GM12878 (cell line): ENCODE measurements at regions not wholly inside any gene's neighbourhood (a gene's known extent, or its start where the extent isn't known, plus 50 kb on each side); places are given as distances from the start of the nearest gene placed in this dataset.

Experiments
- ATAC-seq: fragments of 200-7000 bp; cut with Tn5 transposase; 3 replicates; pipeline ENCODE4 v1.9.1; 2020; ENCODE audit warnings: mild to moderate bottlenecking, moderate library complexity
- BruUV-seq: library from RNA; stranded (reverse); fragments of 400-500 nt; replicated peaks from 2 replicates; lab custom pipeline; 2021; lab: Mats Ljungman, UMichigan
- CTCF ChIA-PET: fragments of 300-600 bp; sonication (Branson Sonifier 250); formaldehyde crosslinking; extraction: SDS; loops from one replicate; lab custom pipeline; 2021; ENCODE audit warnings: inconsistent platforms; lab: Yijun Ruan, JAX
- POLR2A ChIA-PET: fragments of 350-600 bp; formaldehyde crosslinking; extraction: SDS; loops from one replicate; lab custom pipeline; 2021; ENCODE audit warnings: inconsistent platforms; lab: Charles Lee
- RAD21 ChIA-PET: fragments of 300-600 bp; sonication (Branson Sonifier 250); formaldehyde crosslinking; loops from one replicate; lab custom pipeline; 2023; ENCODE audit warnings: antibody characterized with exemption; ENCODE audit not compliant: unreplicated experiment; lab: Charles Lee
- SMC1A ChIA-PET: fragments of 300-600 bp; sonication (Branson Sonifier 250); formaldehyde crosslinking; loops from one replicate; lab custom pipeline; 2023; ENCODE audit not compliant: unreplicated experiment, uncharacterized antibody; lab: Charles Lee
- DNase-seq: peaks from one replicate; pipeline ENCODE4 v3.0.0-alpha.2; 2011; ENCODE audit warnings: low read depth, low spot score
- FAIRE-seq: peaks from 3 replicates; lab custom pipeline; 2011; peaks lifted over from hg19 to GRCh38; lab: Jason Lieb, UNC
- H2AFZ ChIP-seq: 2 replicates; pipeline ENCODE4 v1.6.0; 2011; ENCODE audit warnings: low read depth, low read length, control low read depth; ENCODE audit not compliant: control insufficient read depth
- H3K27ac ChIP-seq: 2 replicates; pipeline ENCODE4 v1.5.1; 2011; ENCODE audit warnings: control low read depth; ENCODE audit not compliant: control insufficient read depth, insufficient read depth
- H3K27me3 ChIP-seq, 2 experiments: replicated peaks in 1 of 2; 2 replicates each; pipeline versions ENCODE4 v1.6.0 to v1.6.1; 2011; ENCODE audit warnings: low read length in 1 of 2; ENCODE audit not compliant: control insufficient read depth in 2 of 2, insufficient read depth in 2 of 2
- H3K36me3 ChIP-seq, 2 experiments: 2 replicates each; pipeline ENCODE4 v1.5.1; 2011; ENCODE audit warnings: low read length in 1 of 2; ENCODE audit not compliant: control insufficient read depth in 2 of 2, insufficient read depth in 2 of 2
- H3K4me1 ChIP-seq: 2 replicates; pipeline ENCODE4 v1.6.1; 2011; ENCODE audit warnings: mild to moderate bottlenecking, low read length, moderate library complexity, mixed read lengths; ENCODE audit not compliant: control insufficient read depth, insufficient read depth
- H3K4me2 ChIP-seq: 2 replicates; pipeline ENCODE4 v1.6.0; 2011; ENCODE audit warnings: control low read depth; ENCODE audit not compliant: control insufficient read depth, insufficient read depth
- H3K4me3 ChIP-seq: fragments of 200-600 bp; sonication (generic); 2 replicates; pipeline ENCODE4 v1.5.1; 2016
- H3K79me2 ChIP-seq: 2 replicates; pipeline ENCODE4 v1.6.0; 2011; ENCODE audit warnings: low read length; ENCODE audit not compliant: control insufficient read depth, insufficient read depth
- H3K9ac ChIP-seq: 2 replicates; pipeline ENCODE4 v1.8.0; 2011; ENCODE audit warnings: low read length, control low read depth, mixed read lengths; ENCODE audit not compliant: control insufficient read depth, insufficient read depth
- H3K9me3 ChIP-seq: replicated peaks from 3 replicates; pipeline ENCODE4 v1.5.1; 2011; ENCODE audit warnings: mild to moderate bottlenecking, low read length; ENCODE audit not compliant: control insufficient read depth, insufficient read depth
- H4K20me1 ChIP-seq: 2 replicates; pipeline ENCODE4 v1.6.0; 2011; ENCODE audit not compliant: control insufficient read depth, insufficient read depth
- ATF7 ChIP-seq: fragments of 450-650 bp; IDR thresholded peaks from 2 replicates; pipeline ENCODE4 v1.6.1; 2016; ENCODE audit warnings: low read depth, mild to moderate bottlenecking
- HDAC6 ChIP-seq: fragments of 200-600 bp; sonication (generic); IDR thresholded peaks from one replicate; pipeline ENCODE4 v1.8.0; 2017; ENCODE audit warnings: antibody characterized with exemption; ENCODE audit not compliant: unreplicated experiment
- MXI1 ChIP-seq: fragments of 150-350 bp; IDR thresholded peaks from 2 replicates; pipeline ENCODE4 v1.6.1; 2011; ENCODE audit warnings: low read depth, mild to moderate bottlenecking, inconsistent platforms, low read length, improper control_type of control experiment
- PML ChIP-seq: IDR thresholded peaks from 2 replicates; pipeline ENCODE4 v1.6.1; 2012; ENCODE audit warnings: low read length, inconsistent platforms
- RBBP5 ChIP-seq: fragments of 200-600 bp; sonication (generic); conservative IDR thresholded peaks from 2 replicates; pipeline ENCODE4 v1.6.1; 2016
- RCOR1 ChIP-seq: conservative IDR thresholded peaks from 2 replicates; pipeline ENCODE4 v1.6.1; 2012; ENCODE audit warnings: low read depth, low read length, improper control_type of control experiment
- ZNF217 ChIP-seq: fragments of 450-650 bp; IDR thresholded peaks from 2 replicates; pipeline ENCODE4 v1.6.1; 2017; ENCODE audit warnings: antibody characterized with exemption, mild to moderate bottlenecking
- ZNF24 ChIP-seq: fragments of 450-650 bp; IDR thresholded peaks from 2 replicates; pipeline ENCODE4 v1.6.1; 2017; ENCODE audit warnings: antibody characterized with exemption, mild to moderate bottlenecking
- WGBS: methylation state at CpG from one replicate; pipeline ENCODE4 v1.1.6; 2016; ENCODE audit warnings: low lambda C conversion rate; ENCODE audit not compliant: insufficient replicate concordance, insufficient coverage; ENCODE audit errors: missing lambda C conversion rate; 5-methylcytosine and 5-hydroxymethylcytosine counted together
- in situ Hi-C: fragments of 300-500 bp; cut with MboI; formaldehyde crosslinking; loops from 9 replicates; pipeline ENCODE4 v1.14.3; 2018; ENCODE audit warnings: mixed read lengths
- intact Hi-C: fragments of 100-400 bp; cut with micrococcal nuclease; formaldehyde crosslinking; loops from one replicate; pipeline ENCODE4 v1.14.2; 2022; ENCODE audit not compliant: unreplicated experiment
- TF ChIP-seq, protein P1 (sequence below): fragments of 150-350 bp; IDR thresholded peaks from 2 replicates; pipeline ENCODE4 v1.6.1; 2016; ENCODE audit warnings: low read depth, low read length
- TF ChIP-seq, protein P2 (sequence below): fragments of 450-650 bp; formaldehyde crosslinking; IDR thresholded peaks from 2 replicates; pipeline ENCODE4 v1.4.0; 2022; ENCODE audit warnings: mild to moderate bottlenecking, moderate library complexity
- TF ChIP-seq, protein P3 (sequence below): fragments of 450-650 bp; IDR thresholded peaks from 2 replicates; pipeline ENCODE4 v1.6.1; 2017; ENCODE audit warnings: mild to moderate bottlenecking, moderate library complexity
- TF ChIP-seq, protein P4 (sequence below): fragments of 450-650 bp; IDR thresholded peaks from 2 replicates; pipeline ENCODE4 v1.6.1; 2017; ENCODE audit warnings: mild to moderate bottlenecking, low read depth, inconsistent platforms; ENCODE audit not compliant: poor library complexity, severe bottlenecking

DNA sequence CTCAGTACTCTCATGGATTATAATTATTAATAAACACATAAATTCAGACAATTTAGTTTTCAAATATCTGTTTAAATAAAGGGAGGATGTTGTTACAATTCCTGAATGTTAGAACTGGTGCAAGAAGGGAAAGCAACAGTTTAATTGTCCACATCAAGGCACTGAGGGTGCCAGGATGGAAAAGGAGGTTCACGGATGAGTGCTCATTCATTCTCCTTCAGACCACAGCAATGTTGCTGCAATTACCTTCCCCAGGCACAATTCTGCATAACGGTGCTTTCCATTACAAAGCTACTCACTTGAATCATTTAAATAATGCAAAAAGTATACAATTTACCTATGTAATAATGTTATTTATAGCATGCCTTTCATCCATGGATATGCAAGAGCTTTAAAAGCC, 52.3 kb upstream of the COG2 start:
- ChIA-PET SMC1A (no interaction called here), CTCF (no interaction called here), RAD21 (no interaction called here), POLR2A (no interaction called here)
- DNase-seq, result no peak
- FAIRE-seq, result no peak
- Histone ChIP-seq H3K79me2 (no peaks in the 10 kb centered on the region), H3K4me1 (no peaks in the 10 kb centered on the region), H3K4me2 (no peak overlapping the region), H3K9me3 (no peaks in the 10 kb centered on the region; the same call in 2 of the 3 replicates), H3K36me3 (no peaks in the 10 kb centered on the region), H3K27ac (no peak overlapping the region), H4K20me1 (no peaks in the 10 kb centered on the region), H3K27me3 (no peaks in the 10 kb centered on the region; a peak in 1 of 4 replicates), H3K9ac (no peak overlapping the region), H2AFZ (no peak overlapping the region), H3K4me3 (no peak overlapping the region)
- intact Hi-C loops (no loop called here), in situ Hi-C loops (no loop called here)
- no TSS peak for BruUV-seq
- 30% methylated on average over 2 of the region's 2 CpGs for WGBS
- TF ChIP-seq RBBP5 (no peak), HDAC6 (no peak), ATF7 (no peak), ZNF24 (no peak), MXI1 (no peak), PML (no peak), ZNF217 (no peak), RCOR1 (no peak)
- TF ChIP-seq, protein P1, sequence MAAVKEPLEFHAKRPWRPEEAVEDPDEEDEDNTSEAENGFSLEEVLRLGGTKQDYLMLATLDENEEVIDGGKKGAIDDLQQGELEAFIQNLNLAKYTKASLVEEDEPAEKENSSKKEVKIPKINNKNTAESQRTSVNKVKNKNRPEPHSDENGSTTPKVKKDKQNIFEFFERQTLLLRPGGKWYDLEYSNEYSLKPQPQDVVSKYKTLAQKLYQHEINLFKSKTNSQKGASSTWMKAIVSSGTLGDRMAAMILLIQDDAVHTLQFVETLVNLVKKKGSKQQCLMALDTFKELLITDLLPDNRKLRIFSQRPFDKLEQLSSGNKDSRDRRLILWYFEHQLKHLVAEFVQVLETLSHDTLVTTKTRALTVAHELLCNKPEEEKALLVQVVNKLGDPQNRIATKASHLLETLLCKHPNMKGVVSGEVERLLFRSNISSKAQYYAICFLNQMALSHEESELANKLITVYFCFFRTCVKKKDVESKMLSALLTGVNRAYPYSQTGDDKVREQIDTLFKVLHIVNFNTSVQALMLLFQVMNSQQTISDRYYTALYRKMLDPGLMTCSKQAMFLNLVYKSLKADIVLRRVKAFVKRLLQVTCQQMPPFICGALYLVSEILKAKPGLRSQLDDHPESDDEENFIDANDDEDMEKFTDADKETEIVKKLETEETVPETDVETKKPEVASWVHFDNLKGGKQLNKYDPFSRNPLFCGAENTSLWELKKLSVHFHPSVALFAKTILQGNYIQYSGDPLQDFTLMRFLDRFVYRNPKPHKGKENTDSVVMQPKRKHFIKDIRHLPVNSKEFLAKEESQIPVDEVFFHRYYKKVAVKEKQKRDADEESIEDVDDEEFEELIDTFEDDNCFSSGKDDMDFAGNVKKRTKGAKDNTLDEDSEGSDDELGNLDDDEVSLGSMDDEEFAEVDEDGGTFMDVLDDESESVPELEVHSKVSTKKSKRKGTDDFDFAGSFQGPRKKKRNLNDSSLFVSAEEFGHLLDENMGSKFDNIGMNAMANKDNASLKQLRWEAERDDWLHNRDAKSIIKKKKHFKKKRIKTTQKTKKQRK, result no peak
- TF ChIP-seq, protein P2, sequence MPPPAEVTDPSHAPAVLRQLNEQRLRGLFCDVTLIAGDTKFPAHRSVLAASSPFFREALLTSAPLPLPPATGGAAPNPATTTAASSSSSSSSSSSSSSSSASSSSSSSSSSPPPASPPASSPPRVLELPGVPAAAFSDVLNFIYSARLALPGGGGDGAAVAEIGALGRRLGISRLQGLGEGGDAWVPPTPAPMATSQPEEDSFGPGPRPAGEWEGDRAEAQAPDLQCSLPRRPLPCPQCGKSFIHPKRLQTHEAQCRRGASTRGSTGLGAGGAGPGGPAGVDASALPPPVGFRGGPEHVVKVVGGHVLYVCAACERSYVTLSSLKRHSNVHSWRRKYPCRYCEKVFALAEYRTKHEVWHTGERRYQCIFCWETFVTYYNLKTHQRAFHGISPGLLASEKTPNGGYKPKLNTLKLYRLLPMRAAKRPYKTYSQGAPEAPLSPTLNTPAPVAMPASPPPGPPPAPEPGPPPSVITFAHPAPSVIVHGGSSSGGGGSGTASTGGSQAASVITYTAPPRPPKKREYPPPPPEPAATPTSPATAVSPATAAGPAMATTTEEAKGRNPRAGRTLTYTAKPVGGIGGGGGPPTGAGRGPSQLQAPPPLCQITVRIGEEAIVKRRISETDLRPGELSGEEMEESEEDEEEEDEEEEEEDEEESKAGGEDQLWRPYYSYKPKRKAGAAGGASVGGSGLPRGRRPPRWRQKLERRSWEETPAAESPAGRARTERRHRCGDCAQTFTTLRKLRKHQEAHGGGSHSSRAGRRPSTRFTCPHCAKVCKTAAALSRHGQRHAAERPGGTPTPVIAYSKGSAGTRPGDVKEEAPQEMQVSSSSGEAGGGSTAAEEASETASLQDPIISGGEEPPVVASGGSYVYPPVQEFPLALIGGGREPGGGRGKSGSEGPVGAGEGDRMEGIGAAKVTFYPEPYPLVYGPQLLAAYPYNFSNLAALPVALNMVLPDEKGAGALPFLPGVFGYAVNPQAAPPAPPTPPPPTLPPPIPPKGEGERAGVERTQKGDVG (CRISPR knock-in tag), result no peak
- TF ChIP-seq, protein P3, sequence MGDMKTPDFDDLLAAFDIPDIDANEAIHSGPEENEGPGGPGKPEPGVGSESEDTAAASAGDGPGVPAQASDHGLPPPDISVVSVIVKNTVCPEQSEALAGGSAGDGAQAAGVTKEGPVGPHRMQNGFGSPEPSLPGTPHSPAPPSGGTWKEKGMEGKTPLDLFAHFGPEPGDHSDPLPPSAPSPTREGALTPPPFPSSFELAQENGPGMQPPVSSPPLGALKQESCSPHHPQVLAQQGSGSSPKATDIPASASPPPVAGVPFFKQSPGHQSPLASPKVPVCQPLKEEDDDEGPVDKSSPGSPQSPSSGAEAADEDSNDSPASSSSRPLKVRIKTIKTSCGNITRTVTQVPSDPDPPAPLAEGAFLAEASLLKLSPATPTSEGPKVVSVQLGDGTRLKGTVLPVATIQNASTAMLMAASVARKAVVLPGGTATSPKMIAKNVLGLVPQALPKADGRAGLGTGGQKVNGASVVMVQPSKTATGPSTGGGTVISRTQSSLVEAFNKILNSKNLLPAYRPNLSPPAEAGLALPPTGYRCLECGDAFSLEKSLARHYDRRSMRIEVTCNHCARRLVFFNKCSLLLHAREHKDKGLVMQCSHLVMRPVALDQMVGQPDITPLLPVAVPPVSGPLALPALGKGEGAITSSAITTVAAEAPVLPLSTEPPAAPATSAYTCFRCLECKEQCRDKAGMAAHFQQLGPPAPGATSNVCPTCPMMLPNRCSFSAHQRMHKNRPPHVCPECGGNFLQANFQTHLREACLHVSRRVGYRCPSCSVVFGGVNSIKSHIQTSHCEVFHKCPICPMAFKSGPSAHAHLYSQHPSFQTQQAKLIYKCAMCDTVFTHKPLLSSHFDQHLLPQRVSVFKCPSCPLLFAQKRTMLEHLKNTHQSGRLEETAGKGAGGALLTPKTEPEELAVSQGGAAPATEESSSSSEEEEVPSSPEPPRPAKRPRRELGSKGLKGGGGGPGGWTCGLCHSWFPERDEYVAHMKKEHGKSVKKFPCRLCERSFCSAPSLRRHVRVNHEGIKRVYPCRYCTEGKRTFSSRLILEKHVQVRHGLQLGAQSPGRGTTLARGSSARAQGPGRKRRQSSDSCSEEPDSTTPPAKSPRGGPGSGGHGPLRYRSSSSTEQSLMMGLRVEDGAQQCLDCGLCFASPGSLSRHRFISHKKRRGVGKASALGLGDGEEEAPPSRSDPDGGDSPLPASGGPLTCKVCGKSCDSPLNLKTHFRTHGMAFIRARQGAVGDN, result no peak
- TF ChIP-seq, protein P4, sequence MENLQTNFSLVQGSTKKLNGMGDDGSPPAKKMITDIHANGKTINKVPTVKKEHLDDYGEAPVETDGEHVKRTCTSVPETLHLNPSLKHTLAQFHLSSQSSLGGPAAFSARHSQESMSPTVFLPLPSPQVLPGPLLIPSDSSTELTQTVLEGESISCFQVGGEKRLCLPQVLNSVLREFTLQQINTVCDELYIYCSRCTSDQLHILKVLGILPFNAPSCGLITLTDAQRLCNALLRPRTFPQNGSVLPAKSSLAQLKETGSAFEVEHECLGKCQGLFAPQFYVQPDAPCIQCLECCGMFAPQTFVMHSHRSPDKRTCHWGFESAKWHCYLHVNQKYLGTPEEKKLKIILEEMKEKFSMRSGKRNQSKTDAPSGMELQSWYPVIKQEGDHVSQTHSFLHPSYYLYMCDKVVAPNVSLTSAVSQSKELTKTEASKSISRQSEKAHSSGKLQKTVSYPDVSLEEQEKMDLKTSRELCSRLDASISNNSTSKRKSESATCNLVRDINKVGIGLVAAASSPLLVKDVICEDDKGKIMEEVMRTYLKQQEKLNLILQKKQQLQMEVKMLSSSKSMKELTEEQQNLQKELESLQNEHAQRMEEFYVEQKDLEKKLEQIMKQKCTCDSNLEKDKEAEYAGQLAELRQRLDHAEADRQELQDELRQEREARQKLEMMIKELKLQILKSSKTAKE, result no peak
- ATAC-seq, result no peak
